ENCODE measurements at regions not wholly inside any gene's neighbourhood (a gene's known extent, or its start where the extent isn't known, plus 50 kb on each side); places are given as distances from the start of the nearest gene placed in this dataset.

DNA sequence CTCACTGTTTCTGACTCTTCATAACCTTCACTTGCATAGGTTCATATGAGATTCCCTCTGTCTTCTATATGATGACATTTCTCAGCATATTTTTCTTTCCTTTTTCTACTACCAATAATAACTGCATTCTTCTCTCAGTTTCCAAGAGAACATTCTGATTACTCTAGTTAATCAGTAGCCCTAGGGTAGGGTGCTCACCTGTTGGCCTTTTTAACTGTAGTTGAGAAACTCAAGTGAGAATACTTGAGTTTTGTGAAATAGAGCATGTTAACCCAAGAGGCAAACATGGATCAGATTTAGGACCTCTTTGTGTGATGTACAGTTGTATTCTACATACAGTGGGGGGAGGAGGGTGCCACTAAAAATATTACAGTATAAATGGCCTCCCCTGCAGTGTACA is 308.0 kb downstream of the CMPK2 start:
- no peak overlapping the region for H3K27ac Mint-ChIP-seq (ENCODE audit: unreplicated experiment)

DNA sequence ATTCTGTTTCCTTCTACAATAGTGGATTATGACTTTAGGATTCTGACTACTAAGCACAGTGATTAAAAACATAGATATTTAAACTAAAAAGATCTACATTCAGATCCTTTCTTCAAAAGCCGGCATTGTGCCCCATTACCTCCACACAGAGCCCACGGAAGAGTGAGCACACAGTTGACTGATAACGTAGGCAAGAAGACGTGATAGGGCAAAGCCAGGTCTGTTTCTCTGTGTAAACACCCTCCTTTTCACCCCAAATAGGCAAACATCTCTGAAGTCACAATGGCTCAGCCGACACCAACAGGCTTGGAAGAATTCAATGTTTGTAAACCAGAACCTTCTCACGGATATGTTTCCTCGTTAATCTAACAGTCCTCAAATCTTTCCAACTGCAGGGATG is 302.9 kb downstream of the CMPK2 start:
- H3K36me3 Mint-ChIP-seq (ENCODE audit: unreplicated experiment), result no peaks in the 10 kb centered on the region
- DNase-seq (ENCODE audit: extremely low spot score, unreplicated experiment), result no peak
- no peaks in the 10 kb centered on the region for H3K4me1 Mint-ChIP-seq (ENCODE audit: unreplicated experiment)
- H3K9me3 Mint-ChIP-seq (ENCODE audit: unreplicated experiment), result no peaks in the 10 kb centered on the region
- no peak overlapping the region for H3K4me3 Mint-ChIP-seq (ENCODE audit: unreplicated experiment)
- H3K27ac Mint-ChIP-seq (ENCODE audit: unreplicated experiment), result no peak overlapping the region
- H3K27me3 Mint-ChIP-seq (ENCODE audit: unreplicated experiment), result no peaks in the 10 kb centered on the region
- TF ChIP-seq, protein P1, sequence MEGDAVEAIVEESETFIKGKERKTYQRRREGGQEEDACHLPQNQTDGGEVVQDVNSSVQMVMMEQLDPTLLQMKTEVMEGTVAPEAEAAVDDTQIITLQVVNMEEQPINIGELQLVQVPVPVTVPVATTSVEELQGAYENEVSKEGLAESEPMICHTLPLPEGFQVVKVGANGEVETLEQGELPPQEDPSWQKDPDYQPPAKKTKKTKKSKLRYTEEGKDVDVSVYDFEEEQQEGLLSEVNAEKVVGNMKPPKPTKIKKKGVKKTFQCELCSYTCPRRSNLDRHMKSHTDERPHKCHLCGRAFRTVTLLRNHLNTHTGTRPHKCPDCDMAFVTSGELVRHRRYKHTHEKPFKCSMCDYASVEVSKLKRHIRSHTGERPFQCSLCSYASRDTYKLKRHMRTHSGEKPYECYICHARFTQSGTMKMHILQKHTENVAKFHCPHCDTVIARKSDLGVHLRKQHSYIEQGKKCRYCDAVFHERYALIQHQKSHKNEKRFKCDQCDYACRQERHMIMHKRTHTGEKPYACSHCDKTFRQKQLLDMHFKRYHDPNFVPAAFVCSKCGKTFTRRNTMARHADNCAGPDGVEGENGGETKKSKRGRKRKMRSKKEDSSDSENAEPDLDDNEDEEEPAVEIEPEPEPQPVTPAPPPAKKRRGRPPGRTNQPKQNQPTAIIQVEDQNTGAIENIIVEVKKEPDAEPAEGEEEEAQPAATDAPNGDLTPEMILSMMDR (IDR thresholded peaks at IDR 0.05), result no peak

More for the DNA sequence above, 308.0 kb downstream of the CMPK2 start:
- Mint-ChIP-seq H3K36me3 (ENCODE audit: unreplicated experiment) (no peaks in the 10 kb centered on the region), H3K4me3 (ENCODE audit: unreplicated experiment) (no peak overlapping the region), H3K4me1 (ENCODE audit: unreplicated experiment) (no peaks in the 10 kb centered on the region), H3K27me3 (ENCODE audit: unreplicated experiment) (no peaks in the 10 kb centered on the region), H3K9me3 (ENCODE audit: unreplicated experiment) (no peaks in the 10 kb centered on the region)
- TF ChIP-seq, protein P1 (IDR thresholded peaks at IDR 0.05), result no peak
- no peak for DNase-seq (ENCODE audit: extremely low spot score, unreplicated experiment)

DNA sequence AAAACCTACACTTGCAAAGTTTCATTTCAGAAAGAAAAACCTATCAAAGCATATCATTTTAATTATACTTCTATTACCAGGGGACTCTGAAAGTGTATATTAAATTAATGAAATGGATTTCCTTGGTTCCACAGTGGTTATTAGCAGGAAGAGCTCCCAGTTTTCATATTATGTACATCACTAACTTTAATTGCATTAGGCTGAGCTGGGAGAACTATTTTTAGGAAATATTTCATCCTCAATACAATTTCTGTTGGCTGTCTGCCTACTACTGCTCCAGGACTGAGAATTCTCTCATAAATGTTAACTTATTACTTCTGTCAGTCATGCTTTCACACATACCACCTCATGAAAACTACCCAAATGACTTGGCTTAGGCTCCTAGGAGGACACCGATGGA is 301.4 kb downstream of the CMPK2 start:
- Mint-ChIP-seq H3K4me1 (ENCODE audit: unreplicated experiment) (no peaks in the 10 kb centered on the region), H3K27me3 (ENCODE audit: unreplicated experiment) (no peaks in the 10 kb centered on the region), H3K36me3 (ENCODE audit: unreplicated experiment) (no peaks in the 10 kb centered on the region), H3K27ac (ENCODE audit: unreplicated experiment) (no peak overlapping the region), H3K4me3 (ENCODE audit: unreplicated experiment) (no peak overlapping the region), H3K9me3 (ENCODE audit: unreplicated experiment) (no peaks in the 10 kb centered on the region)
- TF ChIP-seq, protein P1 (IDR thresholded peaks at IDR 0.05), result no peak
- DNase-seq (ENCODE audit: extremely low spot score, unreplicated experiment), result no peak

DNA sequence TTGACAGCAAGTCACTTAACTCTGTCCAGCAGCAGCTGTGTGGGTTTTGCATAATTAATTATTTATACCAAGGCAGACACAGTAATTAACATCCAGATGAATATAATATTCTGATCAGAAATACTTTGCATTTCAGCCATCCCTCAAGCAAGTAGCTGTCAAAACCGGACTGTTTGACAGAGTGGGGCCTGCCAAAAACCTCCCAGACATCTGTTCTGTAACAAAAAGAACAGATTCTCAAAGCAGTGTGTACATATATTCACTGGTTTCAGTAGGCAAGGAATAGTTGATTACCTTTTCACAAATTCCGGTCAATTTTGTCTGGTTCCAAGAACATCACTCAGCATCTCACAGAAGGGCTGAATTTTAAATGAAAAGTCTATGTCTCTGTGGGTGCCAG is 291.6 kb downstream of the CMPK2 start:
- H3K27me3 Mint-ChIP-seq (ENCODE audit: unreplicated experiment), result no peaks in the 10 kb centered on the region

DNA sequence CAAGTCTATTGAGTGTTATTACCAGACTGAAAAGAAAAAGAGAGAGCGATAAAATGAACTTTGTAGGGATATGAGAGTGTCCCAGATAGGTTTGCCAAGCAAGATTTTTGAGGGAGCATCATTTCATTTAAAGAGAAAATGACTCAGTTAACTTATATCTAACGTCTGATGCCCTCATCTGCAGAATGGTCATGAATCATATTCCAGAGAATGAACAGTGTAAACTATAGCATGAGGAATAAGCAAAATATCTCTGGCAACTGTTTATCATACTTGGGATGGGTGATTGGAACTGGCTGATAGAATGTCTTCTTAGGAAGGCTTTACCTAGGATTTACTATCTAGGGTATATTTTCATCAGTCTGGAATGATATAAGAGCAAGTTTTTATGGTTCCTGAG is 289.4 kb downstream of the CMPK2 start:
- Mint-ChIP-seq H3K4me1 (ENCODE audit: unreplicated experiment) (no peaks in the 10 kb centered on the region), H3K27me3 (ENCODE audit: unreplicated experiment) (no peaks in the 10 kb centered on the region), H3K4me3 (ENCODE audit: unreplicated experiment) (no peak overlapping the region), H3K9me3 (ENCODE audit: unreplicated experiment) (peaks cover under 1% of the 10 kb centered on the region), H3K27ac (ENCODE audit: unreplicated experiment) (no peak overlapping the region), H3K36me3 (ENCODE audit: unreplicated experiment) (no peaks in the 10 kb centered on the region)
- TF ChIP-seq, protein P1 (IDR thresholded peaks at IDR 0.05), result no peak
- no peak for DNase-seq (ENCODE audit: extremely low spot score, unreplicated experiment)

More for the DNA sequence above, 291.6 kb downstream of the CMPK2 start:
- H3K9me3 Mint-ChIP-seq (ENCODE audit: unreplicated experiment), result peaks cover 3% of the 10 kb centered on the region
- H3K4me3 Mint-ChIP-seq (ENCODE audit: unreplicated experiment), result no peak overlapping the region
- H3K36me3 Mint-ChIP-seq (ENCODE audit: unreplicated experiment), result no peaks in the 10 kb centered on the region
- no peak overlapping the region for H3K27ac Mint-ChIP-seq (ENCODE audit: unreplicated experiment)
- H3K4me1 Mint-ChIP-seq (ENCODE audit: unreplicated experiment), result no peaks in the 10 kb centered on the region
- DNase-seq (ENCODE audit: extremely low spot score, unreplicated experiment), result no peak
- TF ChIP-seq, protein P1 (IDR thresholded peaks at IDR 0.05), result no peak

All from osteocyte (in vitro differentiated cells).